ENCODE measurements at regions not wholly inside any gene's neighbourhood (a gene's known extent, or its start where the extent isn't known, plus 50 kb on each side); places are given as distances from the start of the nearest gene placed in this dataset.

- Histone ChIP-seq H3K4me1 (ENCODE audit: control insufficient read depth, insufficient read depth, low read length) (no peaks in the 10 kb centered on the region), H3K4me3 (ENCODE audit: low read length) (no peak overlapping the region), H3K27ac (ENCODE audit: low read length) (no peak overlapping the region), H3K9me3 (ENCODE audit: control insufficient read depth, low read length) (no peaks in the 10 kb centered on the region), H3K27me3 (ENCODE audit: control insufficient read depth, insufficient read depth) (no peaks in the 10 kb centered on the region)
- ATAC-seq: no peak
- no peak for DNase-seq
- intact Hi-C loops (cut with DNase I): no loop called here
- 85% methylated on average over 2 of the region's 2 CpGs for WGBS
Observed at GRCh38 chr15:91383532-91383931, 283.5 kb downstream of the SV2B start.

DNA sequence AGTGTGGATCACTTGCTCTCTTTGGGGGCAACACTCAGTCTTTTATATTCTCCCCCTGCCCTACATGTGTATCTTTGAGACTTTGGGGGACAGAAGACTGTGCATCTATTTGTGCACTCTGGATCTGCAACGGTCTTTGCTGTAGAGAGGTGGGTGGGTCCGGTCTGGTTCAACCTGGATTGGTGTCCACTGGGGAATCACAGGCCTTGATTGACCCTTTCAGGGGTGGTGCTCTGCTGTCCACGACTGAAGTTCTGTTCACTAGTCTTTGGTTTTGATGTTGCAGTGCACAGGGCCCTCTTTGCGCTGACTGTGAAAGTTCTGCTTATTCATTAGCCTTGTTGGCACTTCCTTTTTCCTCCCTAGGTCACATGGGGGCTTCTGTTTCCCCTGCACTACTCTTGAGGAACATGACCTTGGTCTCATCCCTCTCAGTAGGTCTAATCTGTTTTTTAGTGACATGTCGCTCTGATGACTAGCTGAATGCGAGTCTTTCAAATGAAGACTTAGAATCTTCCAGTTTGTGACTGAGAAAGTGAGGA is 284.2 kb downstream of the SV2B start:
- ATAC-seq (no peak), DNase-seq (no peak)
- H3K4me1 ChIP-seq (ENCODE audit: control insufficient read depth, insufficient read depth, low read length): no peaks in the 10 kb centered on the region
- H3K9me3 ChIP-seq (ENCODE audit: control insufficient read depth, low read length): no peaks in the 10 kb centered on the region
- no peak overlapping the region for H3K4me3 ChIP-seq (ENCODE audit: low read length)
- WGBS: 84% methylated on average over 6 of the region's 6 CpGs
- H3K27ac ChIP-seq (ENCODE audit: low read length): no peak overlapping the region
- H3K27me3 ChIP-seq (ENCODE audit: control insufficient read depth, insufficient read depth): no peaks in the 10 kb centered on the region
- intact Hi-C loops (cut with DNase I): no loop called here

- Histone ChIP-seq H3K4me3 (ENCODE audit: low read length) (no peak overlapping the region), H3K27me3 (ENCODE audit: control insufficient read depth, insufficient read depth) (no peaks in the 10 kb centered on the region), H3K27ac (ENCODE audit: low read length) (no peak overlapping the region), H3K9me3 (ENCODE audit: control insufficient read depth, low read length) (no peaks in the 10 kb centered on the region), H3K4me1 (ENCODE audit: control insufficient read depth, insufficient read depth, low read length) (no peaks in the 10 kb centered on the region)
- DNase-seq (no peak), ATAC-seq (no peak)
- intact Hi-C loops (cut with DNase I): no loop called here
- 0% methylated on average over 1 of the region's 1 CpG for WGBS
Observed at GRCh38 chr15:91385311-91385710, 285.3 kb downstream of the SV2B start.

GRCh38 chr15:91393186-91393585 is 293.1 kb downstream of the SV2B start:
- H3K27me3 ChIP-seq (ENCODE audit: control insufficient read depth, insufficient read depth): peaks cover 2% of the 10 kb centered on the region
- H3K4me1 ChIP-seq (ENCODE audit: control insufficient read depth, insufficient read depth, low read length): no peaks in the 10 kb centered on the region
- no peak for ATAC-seq
- intact Hi-C loops (cut with DNase I): no loop called here
- DNase-seq: no peak
- no peaks in the 10 kb centered on the region for H3K9me3 ChIP-seq (ENCODE audit: control insufficient read depth, low read length)
- H3K4me3 ChIP-seq (ENCODE audit: low read length): no peak overlapping the region
- WGBS: 80% methylated on average over 6 of the region's 6 CpGs
- H3K27ac ChIP-seq (ENCODE audit: low read length): no peak overlapping the region

GRCh38 chr15:91400481-91400880 is 300.4 kb downstream of the SV2B start:
- Histone ChIP-seq H3K27me3 (ENCODE audit: control insufficient read depth, insufficient read depth) (no peaks in the 10 kb centered on the region), H3K9me3 (ENCODE audit: control insufficient read depth, low read length) (no peaks in the 10 kb centered on the region), H3K4me3 (ENCODE audit: low read length) (no peak overlapping the region), H3K27ac (ENCODE audit: low read length) (no peak overlapping the region), H3K4me1 (ENCODE audit: control insufficient read depth, insufficient read depth, low read length) (no peaks in the 10 kb centered on the region)
- intact Hi-C loops (cut with DNase I): no loop called here
- WGBS: 78% methylated on average over 1 of the region's 1 CpG
- no peak for DNase-seq
- ATAC-seq: no peak

DNA sequence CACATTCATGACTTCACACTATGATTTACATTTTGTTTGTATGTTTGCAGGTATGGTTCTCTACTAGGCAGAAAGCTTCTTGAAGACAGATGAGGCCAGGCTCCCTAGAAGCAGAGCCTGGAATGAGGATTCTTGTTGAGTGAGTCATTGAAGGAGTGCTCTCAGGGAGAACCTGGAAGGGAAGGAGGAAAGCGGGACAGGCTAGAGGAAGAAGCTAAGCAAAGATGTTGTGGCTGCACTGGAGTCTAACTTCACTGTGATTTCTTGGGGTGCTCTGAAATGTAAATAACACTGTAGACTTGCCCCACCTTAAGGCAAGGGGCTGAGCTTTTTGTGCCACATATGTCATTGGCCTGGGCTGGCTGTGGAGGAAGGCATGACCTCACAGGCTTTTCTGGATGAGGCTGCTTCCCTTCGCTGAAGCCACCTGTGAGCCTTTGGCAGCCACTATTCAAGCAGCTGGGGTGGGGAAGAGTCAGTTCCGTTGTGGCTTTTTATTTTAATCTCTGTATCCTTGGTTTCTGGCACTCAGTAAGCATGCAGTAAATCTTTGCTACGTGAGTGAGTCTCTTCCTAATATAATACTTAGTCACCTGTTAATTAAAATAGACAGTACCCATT is 307.3 kb downstream of the SV2B start:
- WGBS: 28% methylated on average over 4 of the region's 4 CpGs
- intact Hi-C loops (cut with DNase I): no loop called here
- H3K9me3 ChIP-seq (ENCODE audit: control insufficient read depth, low read length): no peaks in the 10 kb centered on the region
- ATAC-seq (peak in 1 of 2 donors; percentile 32), DNase-seq (no peak)
- H3K4me1 ChIP-seq (ENCODE audit: control insufficient read depth, insufficient read depth, low read length): no peaks in the 10 kb centered on the region
- no peaks in the 10 kb centered on the region for H3K27me3 ChIP-seq (ENCODE audit: control insufficient read depth, insufficient read depth)
- H3K4me3 ChIP-seq (ENCODE audit: low read length): no peak overlapping the region
- no peak overlapping the region for H3K27ac ChIP-seq (ENCODE audit: low read length)

GRCh38 chr15:91408476-91409076 is 308.5 kb downstream of the SV2B start:
- intact Hi-C loops (cut with DNase I): no loop called here
- Histone ChIP-seq H3K4me1 (ENCODE audit: control insufficient read depth, insufficient read depth, low read length) (no peaks in the 10 kb centered on the region), H3K4me3 (ENCODE audit: low read length) (peak overlapping the region; percentile 43), H3K9me3 (ENCODE audit: control insufficient read depth, low read length) (no peaks in the 10 kb centered on the region), H3K27ac (ENCODE audit: low read length) (peak overlapping the region; percentile 30), H3K27me3 (ENCODE audit: control insufficient read depth, insufficient read depth) (no peaks in the 10 kb centered on the region)
- 8% methylated on average over 9 of the region's 9 CpGs for WGBS
- ATAC-seq: peak; percentile 73 to 86
- peak in 2 of 3 donors; percentile 24 to 30 for DNase-seq

GRCh38 chr15:91409387-91409786 is 309.3 kb downstream of the SV2B start:
- H3K4me1 ChIP-seq (ENCODE audit: control insufficient read depth, insufficient read depth, low read length): no peaks in the 10 kb centered on the region
- peak; percentile 42 to 55 for ATAC-seq
- H3K9me3 ChIP-seq (ENCODE audit: control insufficient read depth, low read length): no peaks in the 10 kb centered on the region
- 26% methylated on average over 1 of the region's 1 CpG for WGBS
- H3K27me3 ChIP-seq (ENCODE audit: control insufficient read depth, insufficient read depth): no peaks in the 10 kb centered on the region
- intact Hi-C loops (cut with DNase I): no loop called here
- no peak overlapping the region for H3K27ac ChIP-seq (ENCODE audit: low read length)
- no peak overlapping the region for H3K4me3 ChIP-seq (ENCODE audit: low read length)
- DNase-seq: no peak

DNA sequence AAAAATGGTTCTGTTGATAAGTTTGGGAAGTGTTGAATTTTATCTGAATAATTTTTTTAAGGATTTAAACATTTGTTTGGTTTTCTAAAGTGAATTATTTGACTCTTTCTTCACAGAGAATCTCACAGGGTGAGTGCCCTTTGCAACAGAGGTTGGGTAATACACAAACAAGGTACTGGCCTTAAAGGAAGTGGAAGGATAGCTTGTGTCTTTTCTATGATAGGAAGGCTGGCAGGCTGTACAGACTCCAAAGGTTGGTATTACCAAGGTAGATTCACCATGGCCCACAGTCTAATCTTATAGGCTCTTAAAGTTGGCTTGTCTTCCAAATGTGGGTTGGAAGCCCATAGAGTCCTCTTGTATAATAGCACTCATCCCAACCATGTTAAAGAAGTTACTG is 311.5 kb downstream of the SV2B start:
- ATAC-seq: no peak
- Histone ChIP-seq H3K27me3 (ENCODE audit: control insufficient read depth, insufficient read depth) (no peaks in the 10 kb centered on the region), H3K4me1 (ENCODE audit: control insufficient read depth, insufficient read depth, low read length) (no peaks in the 10 kb centered on the region), H3K27ac (ENCODE audit: low read length) (no peak overlapping the region), H3K4me3 (ENCODE audit: low read length) (no peak overlapping the region), H3K9me3 (ENCODE audit: control insufficient read depth, low read length) (no peaks in the 10 kb centered on the region)
- intact Hi-C loops (cut with DNase I): no loop called here
- DNase-seq: no peak

GRCh38 chr15:91412138-91412928 is 312.3 kb downstream of the SV2B start:
- intact Hi-C loops (cut with DNase I): no loop called here
- H3K27me3 ChIP-seq (ENCODE audit: control insufficient read depth, insufficient read depth): no peaks in the 10 kb centered on the region
- no peaks in the 10 kb centered on the region for H3K4me1 ChIP-seq (ENCODE audit: control insufficient read depth, insufficient read depth, low read length)
- no peak overlapping the region for H3K4me3 ChIP-seq (ENCODE audit: low read length)
- H3K9me3 ChIP-seq (ENCODE audit: control insufficient read depth, low read length): no peaks in the 10 kb centered on the region
- WGBS: 64% methylated on average over 5 of the region's 5 CpGs
- DNase-seq (no peak), ATAC-seq (no peak)
- H3K27ac ChIP-seq (ENCODE audit: low read length): no peak overlapping the region

GRCh38 chr15:91413142-91413541 is 313.1 kb downstream of the SV2B start:
- no peaks in the 10 kb centered on the region for H3K4me1 ChIP-seq (ENCODE audit: control insufficient read depth, insufficient read depth, low read length)
- no peaks in the 10 kb centered on the region for H3K9me3 ChIP-seq (ENCODE audit: control insufficient read depth, low read length)
- no peak overlapping the region for H3K4me3 ChIP-seq (ENCODE audit: low read length)
- ATAC-seq (no peak), DNase-seq (no peak)
- WGBS: 77% methylated on average over 2 of the region's 2 CpGs
- no peaks in the 10 kb centered on the region for H3K27me3 ChIP-seq (ENCODE audit: control insufficient read depth, insufficient read depth)
- H3K27ac ChIP-seq (ENCODE audit: low read length): no peak overlapping the region
- intact Hi-C loops (cut with DNase I): no loop called here
